OCI-LY1 (cell line): ENCODE measurements at regions not wholly inside any gene's neighbourhood (a gene's known extent, or its start where the extent isn't known, plus 50 kb on each side); places are given as distances from the start of the nearest gene placed in this dataset.
"Not testable (repeated sequence)": the region's sequence is repeated elsewhere in the genome, so short reads cannot be mapped to it uniquely, and the experiment has no call there.

Source experiments
- H2AFZ ChIP-seq: fragments of 200-600 bp; sonication (generic), shearing (Covaris generic); 2 replicates; pipeline ENCODE4 v1.6.0; 2014; ENCODE audit warnings: antibody characterized with exemption, mild to moderate bottlenecking, low read length
- H3F3A ChIP-seq: fragments of 200-600 bp; sonication (generic), shearing (Covaris generic); 2 replicates; pipeline ENCODE4 v1.6.0; 2014; ENCODE audit warnings: mild to moderate bottlenecking, antibody characterized with exemption, low read length, moderate library complexity; ENCODE audit not compliant: insufficient read depth
- H3K27ac ChIP-seq: fragments of 200-600 bp; sonication (generic); 2 replicates; pipeline ENCODE4 v1.5.1; 2014; ENCODE audit warnings: low read length, mixed run types, mild to moderate bottlenecking, low read depth; ENCODE audit not compliant: poor library complexity, severe bottlenecking
- H3K27me3 ChIP-seq: fragments of 200-600 bp; sonication (generic); 2 replicates; pipeline ENCODE4 v1.6.0; 2014; ENCODE audit warnings: antibody characterized with exemption, mild to moderate bottlenecking, low read length, moderate library complexity; ENCODE audit not compliant: insufficient read depth
- H3K36me3 ChIP-seq: fragments of 200-600 bp; sonication (generic); 2 replicates; pipeline ENCODE4 v1.6.1; 2014; ENCODE audit warnings: mild to moderate bottlenecking, antibody characterized with exemption, low read length, moderate library complexity, mixed read lengths; ENCODE audit not compliant: insufficient read depth
- H3K4me1 ChIP-seq: fragments of 200-600 bp; sonication (generic); 2 replicates; pipeline ENCODE4 v1.5.1; 2014; ENCODE audit warnings: mild to moderate bottlenecking, low read length, moderate library complexity; ENCODE audit not compliant: insufficient read depth, severe bottlenecking
- H3K4me2 ChIP-seq: fragments of 200-600 bp; sonication (generic), shearing (Covaris generic); 2 replicates; pipeline ENCODE4 v1.6.1; 2014; ENCODE audit warnings: low read length
- H3K4me3 ChIP-seq: fragments of 200-600 bp; sonication (generic); 2 replicates; pipeline ENCODE4 v1.5.1; 2014; ENCODE audit warnings: low read length, low read depth, mild to moderate bottlenecking, mixed read lengths; ENCODE audit not compliant: poor library complexity, severe bottlenecking
- H3K79me2 ChIP-seq: fragments of 200-600 bp; shearing (Covaris generic); 2 replicates; pipeline ENCODE4 v1.6.1; 2016; ENCODE audit warnings: mixed run types, low read length, mixed read lengths; ENCODE audit not compliant: insufficient read depth
- H3K9ac ChIP-seq: fragments of 200-600 bp; sonication (generic), shearing (Covaris generic); 2 replicates; pipeline ENCODE4 v1.6.1; 2014; ENCODE audit warnings: mild to moderate bottlenecking, low read length, mixed read lengths
- H3K9me2 ChIP-seq: fragments of 200-600 bp; sonication (generic), shearing (Covaris generic); 2 replicates; pipeline ENCODE4 v1.6.1; 2014; ENCODE audit warnings: low read depth, mild to moderate bottlenecking, low read length, mixed read lengths
- H3K9me3 ChIP-seq: fragments of 200-600 bp; shearing (Covaris generic); 2 replicates; pipeline ENCODE4 v1.6.1; 2014; ENCODE audit warnings: low read length, mixed read lengths
- H4K20me1 ChIP-seq: fragments of 200-600 bp; sonication (generic), shearing (Covaris generic); 2 replicates; pipeline ENCODE4 v1.6.0; 2016; ENCODE audit warnings: mild to moderate bottlenecking, low read length; ENCODE audit not compliant: insufficient read depth
- EZH2 ChIP-seq: fragments of 200-600 bp; sonication (generic), shearing (Covaris generic); IDR thresholded peaks from 2 replicates; pipeline ENCODE4 v1.8.0; 2017; ENCODE audit warnings: borderline replicate concordance, mixed run types, mild to moderate bottlenecking, antibody characterized with exemption, low read length, moderate library complexity, mixed read lengths
- TF ChIP-seq, protein P1 (sequence below): fragments of 200-600 bp; sonication (generic), shearing (Covaris generic); IDR thresholded peaks from 2 replicates; pipeline ENCODE4 v1.5.1; 2017; ENCODE audit warnings: mild to moderate bottlenecking, antibody characterized with exemption, low read length, moderate library complexity, mixed read lengths

DNA sequence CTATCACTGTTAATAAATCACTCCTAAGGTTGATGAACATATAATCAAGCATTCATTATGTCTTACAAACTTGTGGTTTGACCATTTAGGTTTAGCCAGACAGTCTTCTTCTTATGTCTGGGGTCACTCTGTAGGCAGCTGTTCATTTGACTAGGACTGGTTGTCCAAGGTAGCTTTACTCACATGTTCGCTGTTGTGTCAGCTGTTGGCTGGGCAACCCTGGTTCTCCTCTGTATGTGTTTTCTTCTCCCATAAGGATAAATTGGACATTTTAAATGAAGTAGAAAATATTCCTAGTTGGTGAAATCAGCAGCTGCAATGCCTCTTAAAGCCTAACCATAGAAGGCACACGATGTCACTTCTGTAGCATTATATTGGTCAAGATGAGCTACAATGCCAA, 635.1 kb downstream of the EPHA3 start:
- H3K4me3 ChIP-seq = no peak overlapping the region
- no peaks in the 10 kb centered on the region for H4K20me1 ChIP-seq
- no peaks in the 10 kb centered on the region for H3K4me1 ChIP-seq
- H3K9me2 ChIP-seq = no peaks in the 10 kb centered on the region
- no peak overlapping the region for H3K4me2 ChIP-seq
- no peaks in the 10 kb centered on the region for H3F3A ChIP-seq
- H2AFZ ChIP-seq = no peak overlapping the region
- no peak overlapping the region for H3K27ac ChIP-seq
- TF ChIP-seq, protein P1, sequence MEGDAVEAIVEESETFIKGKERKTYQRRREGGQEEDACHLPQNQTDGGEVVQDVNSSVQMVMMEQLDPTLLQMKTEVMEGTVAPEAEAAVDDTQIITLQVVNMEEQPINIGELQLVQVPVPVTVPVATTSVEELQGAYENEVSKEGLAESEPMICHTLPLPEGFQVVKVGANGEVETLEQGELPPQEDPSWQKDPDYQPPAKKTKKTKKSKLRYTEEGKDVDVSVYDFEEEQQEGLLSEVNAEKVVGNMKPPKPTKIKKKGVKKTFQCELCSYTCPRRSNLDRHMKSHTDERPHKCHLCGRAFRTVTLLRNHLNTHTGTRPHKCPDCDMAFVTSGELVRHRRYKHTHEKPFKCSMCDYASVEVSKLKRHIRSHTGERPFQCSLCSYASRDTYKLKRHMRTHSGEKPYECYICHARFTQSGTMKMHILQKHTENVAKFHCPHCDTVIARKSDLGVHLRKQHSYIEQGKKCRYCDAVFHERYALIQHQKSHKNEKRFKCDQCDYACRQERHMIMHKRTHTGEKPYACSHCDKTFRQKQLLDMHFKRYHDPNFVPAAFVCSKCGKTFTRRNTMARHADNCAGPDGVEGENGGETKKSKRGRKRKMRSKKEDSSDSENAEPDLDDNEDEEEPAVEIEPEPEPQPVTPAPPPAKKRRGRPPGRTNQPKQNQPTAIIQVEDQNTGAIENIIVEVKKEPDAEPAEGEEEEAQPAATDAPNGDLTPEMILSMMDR = no peak
- no peak for TF ChIP-seq EZH2
- no peaks in the 10 kb centered on the region for H3K36me3 ChIP-seq
- no peaks in the 10 kb centered on the region for H3K9me3 ChIP-seq
- H3K79me2 ChIP-seq = no peaks in the 10 kb centered on the region
- H3K27me3 ChIP-seq = no peaks in the 10 kb centered on the region
- H3K9ac ChIP-seq = no peak overlapping the region

DNA sequence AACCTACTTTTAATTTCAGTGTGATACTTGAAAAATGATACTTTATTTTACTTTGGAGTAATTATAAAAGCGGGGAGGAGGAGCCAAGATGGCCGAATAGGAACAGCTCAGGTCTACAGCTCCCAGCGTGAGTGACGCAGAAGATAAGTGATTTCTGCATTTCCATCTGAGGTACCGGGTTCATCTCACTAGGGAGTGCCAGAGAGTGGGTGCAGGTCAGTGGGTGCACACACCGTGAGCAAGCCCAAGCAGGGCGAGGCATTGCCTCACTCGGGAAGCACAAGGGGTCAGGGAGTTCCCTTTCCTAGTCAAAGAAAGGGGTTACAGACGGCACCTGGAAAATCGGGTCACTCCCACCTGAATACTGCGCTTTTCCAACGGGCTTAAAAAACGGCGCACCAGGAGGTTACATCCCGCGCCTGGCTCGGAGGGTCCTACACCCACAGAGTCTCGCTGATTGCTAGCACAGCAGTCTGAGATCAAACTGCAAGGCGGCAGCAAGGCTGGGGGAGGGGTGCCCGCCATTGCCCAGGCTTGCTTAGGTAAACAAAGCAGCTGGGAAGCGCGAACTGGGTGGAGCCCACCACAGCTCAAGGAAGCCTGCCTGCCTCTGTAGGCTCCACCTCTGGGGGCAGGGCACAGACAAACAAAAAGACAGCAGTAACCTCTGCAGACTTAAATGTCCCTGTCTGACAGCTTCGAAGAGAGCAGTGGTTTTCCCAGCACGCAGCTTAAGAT, 640.3 kb downstream of the EPHA3 start:
- not testable (repeated sequence) for H3K9ac ChIP-seq, H3K4me3 ChIP-seq, H2AFZ ChIP-seq

DNA sequence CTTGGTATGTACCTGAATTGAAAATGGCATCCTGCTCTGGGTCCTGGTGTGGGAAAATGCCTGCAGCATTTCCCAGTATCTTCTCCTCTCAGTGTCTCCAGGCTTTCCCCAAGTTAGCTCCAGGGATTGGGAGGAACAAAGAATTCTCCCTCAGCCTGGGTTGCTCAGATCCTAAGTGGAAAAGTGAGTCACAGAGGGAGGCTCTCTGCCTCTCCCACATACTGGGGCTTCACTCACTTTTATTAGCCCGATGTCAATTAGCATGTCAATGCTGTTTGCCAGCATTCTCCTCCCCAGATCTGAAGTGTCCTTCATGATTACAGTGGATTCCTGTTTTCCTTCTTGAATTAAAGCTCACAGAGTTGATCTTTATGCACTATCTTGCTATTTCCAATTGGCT, 655.0 kb downstream of the EPHA3 start:
- Histone ChIP-seq H3K79me2 (no peaks in the 10 kb centered on the region), H3K9me3 (no peaks in the 10 kb centered on the region), H3K4me3 (no peak overlapping the region), H3K27me3 (no peaks in the 10 kb centered on the region), H3K27ac (no peak overlapping the region), H2AFZ (no peak overlapping the region), H3F3A (no peaks in the 10 kb centered on the region), H4K20me1 (no peaks in the 10 kb centered on the region), H3K36me3 (no peaks in the 10 kb centered on the region), H3K9me2 (no peaks in the 10 kb centered on the region), H3K4me1 (no peaks in the 10 kb centered on the region), H3K4me2 (no peak overlapping the region), H3K9ac (no peak overlapping the region)
- TF ChIP-seq, protein P1 = no peak
- TF ChIP-seq EZH2 = no peak

More for the DNA sequence above, 640.3 kb downstream of the EPHA3 start:
- not testable (repeated sequence) for H3K27me3 ChIP-seq, H3K4me2 ChIP-seq, H4K20me1 ChIP-seq, H3K27ac ChIP-seq, H3K79me2 ChIP-seq, H3K9me2 ChIP-seq, H3K4me1 ChIP-seq, H3K36me3 ChIP-seq, H3F3A ChIP-seq, H3K9me3 ChIP-seq

DNA sequence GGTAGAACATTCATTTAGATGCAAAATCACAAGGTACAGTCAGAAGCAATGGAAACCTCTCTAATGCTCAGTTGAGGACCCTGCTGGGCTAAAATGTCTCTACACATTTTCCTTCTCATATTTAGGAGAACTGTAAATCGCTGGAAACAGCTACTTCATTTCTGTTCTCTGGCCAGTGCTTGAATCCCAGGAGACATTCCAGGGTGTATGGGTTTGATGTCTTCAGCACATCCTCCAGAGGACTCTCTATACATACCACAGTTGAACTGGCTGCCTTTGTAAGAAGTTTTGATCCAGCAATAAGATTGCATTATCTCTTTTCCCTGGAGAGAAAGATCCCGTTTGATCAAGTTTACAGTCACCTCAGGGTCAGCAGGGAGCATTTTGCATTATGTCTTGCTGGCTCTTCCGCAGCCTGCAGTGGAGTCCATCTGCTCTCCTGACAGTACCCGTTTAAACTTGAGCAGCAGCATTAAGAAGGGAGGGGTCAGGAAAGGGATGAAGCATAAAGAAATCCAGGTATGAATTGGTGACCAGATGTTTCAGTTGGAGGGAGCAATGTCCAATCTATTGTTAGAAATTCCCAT, 676.0 kb downstream of the EPHA3 start:
- H3K27ac ChIP-seq = no peak overlapping the region
- H3K9ac ChIP-seq = no peak overlapping the region
- no peaks in the 10 kb centered on the region for H3K9me3 ChIP-seq
- no peak overlapping the region for H3K4me3 ChIP-seq
- H3K4me1 ChIP-seq = no peaks in the 10 kb centered on the region
- no peak overlapping the region for H2AFZ ChIP-seq
- H3K27me3 ChIP-seq = no peaks in the 10 kb centered on the region
- H4K20me1 ChIP-seq = no peaks in the 10 kb centered on the region
- no peak overlapping the region for H3K4me2 ChIP-seq
- H3F3A ChIP-seq = no peaks in the 10 kb centered on the region
- H3K79me2 ChIP-seq = no peaks in the 10 kb centered on the region
- H3K36me3 ChIP-seq = no peaks in the 10 kb centered on the region
- H3K9me2 ChIP-seq = no peaks in the 10 kb centered on the region
- no peak for TF ChIP-seq EZH2
- TF ChIP-seq, protein P1 = no peak
